Stomach (tissue), 4 donors: ENCODE measurements at regions not wholly inside any gene's neighbourhood (a gene's known extent, or its start where the extent isn't known, plus 50 kb on each side); places are given as distances from the start of the nearest gene placed in this dataset.

Experiments used
- EP300 ChIP-seq: sonication (generic); formaldehyde crosslinking; IDR thresholded peaks from one replicate; pipeline ENCODE4 v1.6.1; 2017; ENCODE audit warnings: antibody characterized with exemption
- POLR2A ChIP-seq, 4 donors: fragments of 450-650 bp; IDR thresholded peaks; one replicate each; pipeline ENCODE4 v1.6.1; 2016; ENCODE audit warnings: antibody characterized with exemption in 4 of 4, control low read depth in 2 of 4, mild to moderate bottlenecking in 1 of 4, moderate library complexity in 1 of 4
- TF ChIP-seq, protein P1 (sequence below), 7 experiments: fragments of 450-650 bp in 4 of 7; fragments of 200-600 bp in 3 of 7; sonication (generic) in 3 of 7; IDR thresholded peaks; one replicate each; pipeline ENCODE4 v1.5.1; 2016 to 2019; ENCODE audit warnings: antibody characterized with exemption in 7 of 7, control low read depth in 2 of 7, mild to moderate bottlenecking in 1 of 7

DNA sequence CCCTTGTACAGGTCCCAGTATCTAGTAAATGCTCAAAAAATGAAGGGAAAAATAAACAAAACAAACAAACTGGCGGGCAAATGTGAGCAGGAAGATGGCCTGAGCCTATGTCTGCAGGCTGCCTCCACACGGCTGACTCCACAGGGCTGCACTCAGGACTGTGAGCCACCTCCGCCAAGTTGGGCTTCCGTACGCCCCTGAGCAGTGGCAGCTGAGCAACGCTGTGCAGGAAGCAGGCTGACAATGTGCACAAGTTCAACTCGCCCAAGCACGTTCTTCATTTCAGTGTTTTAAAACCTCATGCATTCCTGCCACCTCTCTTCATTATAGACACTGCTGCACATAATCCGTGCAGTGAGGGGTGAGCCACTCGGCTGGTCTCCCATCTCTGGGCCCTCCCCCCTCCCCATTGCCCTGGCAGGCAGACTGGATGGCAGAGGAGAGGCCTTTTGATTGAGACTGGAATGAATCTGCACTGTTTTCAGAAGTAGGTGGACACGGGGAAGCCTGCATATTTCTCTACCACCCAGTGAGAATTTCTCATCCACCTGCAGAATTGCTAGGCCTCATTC lies 915.3 kb downstream of the UQCRFS1 start:
- TF ChIP-seq EP300 (no peak), POLR2A (IDR thresholded peaks at IDR 0.05) (no peak)
- TF ChIP-seq, protein P1, sequence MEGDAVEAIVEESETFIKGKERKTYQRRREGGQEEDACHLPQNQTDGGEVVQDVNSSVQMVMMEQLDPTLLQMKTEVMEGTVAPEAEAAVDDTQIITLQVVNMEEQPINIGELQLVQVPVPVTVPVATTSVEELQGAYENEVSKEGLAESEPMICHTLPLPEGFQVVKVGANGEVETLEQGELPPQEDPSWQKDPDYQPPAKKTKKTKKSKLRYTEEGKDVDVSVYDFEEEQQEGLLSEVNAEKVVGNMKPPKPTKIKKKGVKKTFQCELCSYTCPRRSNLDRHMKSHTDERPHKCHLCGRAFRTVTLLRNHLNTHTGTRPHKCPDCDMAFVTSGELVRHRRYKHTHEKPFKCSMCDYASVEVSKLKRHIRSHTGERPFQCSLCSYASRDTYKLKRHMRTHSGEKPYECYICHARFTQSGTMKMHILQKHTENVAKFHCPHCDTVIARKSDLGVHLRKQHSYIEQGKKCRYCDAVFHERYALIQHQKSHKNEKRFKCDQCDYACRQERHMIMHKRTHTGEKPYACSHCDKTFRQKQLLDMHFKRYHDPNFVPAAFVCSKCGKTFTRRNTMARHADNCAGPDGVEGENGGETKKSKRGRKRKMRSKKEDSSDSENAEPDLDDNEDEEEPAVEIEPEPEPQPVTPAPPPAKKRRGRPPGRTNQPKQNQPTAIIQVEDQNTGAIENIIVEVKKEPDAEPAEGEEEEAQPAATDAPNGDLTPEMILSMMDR (IDR thresholded peaks at IDR 0.05), result no peak
